AG04450 (cell line): ENCODE measurements at regions not wholly inside any gene's neighbourhood (a gene's known extent, or its start where the extent isn't known, plus 50 kb on each side); places are given as distances from the start of the nearest gene placed in this dataset.
"Not testable (repeated sequence)": the region's sequence is repeated elsewhere in the genome, so short reads cannot be mapped to it uniquely, and the experiment has no call there.

Experiments
- CTCF ChIA-PET: fragments of 300-600, 350-600 bp; formaldehyde crosslinking; extraction: SDS; loops from one replicate; lab custom pipeline; 2022; ENCODE audit warnings: antibody characterized with exemption, inconsistent platforms; lab: Charles Lee
- POLR2A ChIA-PET: fragments of 350-600 bp; formaldehyde crosslinking; extraction: SDS; loops from one replicate; lab custom pipeline; 2021; ENCODE audit warnings: antibody characterized with exemption, inconsistent platforms; lab: Yijun Ruan, JAX
- DNase-seq: peaks from one replicate; pipeline ENCODE4 v3.0.0-alpha.2; 2011; ENCODE audit warnings: low read depth, low spot score
- H3K27ac ChIP-seq: one replicate; pipeline ENCODE4 v1.5.1; 2012; ENCODE audit warnings: low read depth, low read length, control low read depth
- H3K27me3 ChIP-seq: one replicate; pipeline ENCODE4 v1.6.0; 2012; ENCODE audit warnings: low read length; ENCODE audit not compliant: control insufficient read depth, insufficient read depth
- H3K4me3 ChIP-seq: 2 replicates; pipeline ENCODE4 v1.5.1; 2011; ENCODE audit warnings: mild to moderate bottlenecking, low read depth, low read length, control low read depth
- H3K9me3 ChIP-seq: 2 replicates; pipeline ENCODE4 v1.5.1; 2012; ENCODE audit warnings: low read length; ENCODE audit not compliant: control insufficient read depth, insufficient read depth
- CTCF ChIP-seq: IDR thresholded peaks from 2 replicates; pipeline ENCODE4 v1.5.1; 2011; ENCODE audit warnings: low read depth, low read length, control low read depth, inconsistent platforms

- CTCF ChIA-PET: no interaction called here
- POLR2A ChIA-PET: no interaction called here
Measured at GRCh38 chr13:50255639-50256038, 240.4 kb downstream of the KCNRG start.

GRCh38 chr13:50256536-50257321, 241.5 kb downstream of the KCNRG start:
- H3K9me3 ChIP-seq, DNase-seq, H3K27ac ChIP-seq, H3K4me3 ChIP-seq, CTCF ChIA-PET, POLR2A ChIA-PET: not testable (repeated sequence)
- H3K27me3 ChIP-seq: peaks cover 23% of the 10 kb centered on the region

More at GRCh38 chr13:50255639-50256038, 240.4 kb downstream of the KCNRG start:
- H3K9me3 ChIP-seq: no peaks in the 10 kb centered on the region
- DNase-seq: no peak
- H3K27me3 ChIP-seq: peaks cover 25% of the 10 kb centered on the region
- H3K27ac ChIP-seq: no peak overlapping the region
- H3K4me3 ChIP-seq: no peak overlapping the region
- TF ChIP-seq CTCF: no peak

GRCh38 chr13:50257646-50258045, 242.4 kb downstream of the KCNRG start:
- Histone ChIP-seq H3K4me3 (no peak overlapping the region), H3K27me3 (peaks cover 16% of the 10 kb centered on the region), H3K27ac (no peak overlapping the region), H3K9me3 (no peaks in the 10 kb centered on the region)
- no peak for DNase-seq
- CTCF ChIA-PET: no interaction called here
- POLR2A ChIA-PET: no interaction called here
- TF ChIP-seq CTCF: no peak

- ChIA-PET POLR2A (no interaction called here), CTCF (no interaction called here)
- no peak for DNase-seq
- no peak overlapping the region for H3K27ac ChIP-seq
- H3K9me3 ChIP-seq: no peaks in the 10 kb centered on the region
- H3K27me3 ChIP-seq: peaks cover 9% of the 10 kb centered on the region
- no peak overlapping the region for H3K4me3 ChIP-seq
- no peak for TF ChIP-seq CTCF
Measured at GRCh38 chr13:50261130-50261901, 246.1 kb downstream of the KCNRG start.

- DNase-seq: no peak
- no peak overlapping the region for H3K27ac ChIP-seq
- no peak overlapping the region for H3K4me3 ChIP-seq
- no peaks in the 10 kb centered on the region for H3K27me3 ChIP-seq
- TF ChIP-seq CTCF: no peak
- ChIA-PET POLR2A (no interaction called here), CTCF (no interaction called here)
- H3K9me3 ChIP-seq: no peaks in the 10 kb centered on the region
Measured at GRCh38 chr13:50267066-50267465, 251.8 kb downstream of the KCNRG start.
